Ascending aorta (tissue), 2 donors: ENCODE measurements at regions not wholly inside any gene's neighbourhood (a gene's known extent, or its start where the extent isn't known, plus 50 kb on each side); places are given as distances from the start of the nearest gene placed in this dataset.

Experiments used
- DNase-seq, 2 donors: peaks; one replicate each; pipeline ENCODE4 v3.0.0-alpha.2; 2019; ENCODE audit warnings: low spot score in 2 of 2
- H3K27ac ChIP-seq, 2 donors: fragments of 200-600 bp; sonication (generic); one replicate each; pipeline ENCODE4 v1.5.1; 2016 to 2017; ENCODE audit warnings: mild to moderate bottlenecking in 1 of 2
- H3K27me3 ChIP-seq: fragments of 200-600 bp; sonication (generic); one replicate; pipeline ENCODE4 v1.5.1; 2017
- H3K36me3 ChIP-seq, 2 donors: fragments of 200-600 bp; sonication (generic); one replicate each; pipeline ENCODE4 v1.5.1; 2016
- H3K4me1 ChIP-seq, 2 donors: fragments of 200-600 bp; sonication (generic); one replicate each; pipeline ENCODE4 v1.5.1; 2016 to 2017; ENCODE audit warnings: mild to moderate bottlenecking in 1 of 2
- H3K4me3 ChIP-seq, 2 donors: fragments of 200-600 bp; sonication (generic); one replicate each; pipeline ENCODE4 v1.5.1; 2016 to 2017; ENCODE audit warnings: mild to moderate bottlenecking in 1 of 2
- H3K9me3 ChIP-seq, 2 donors: fragments of 200-600 bp; sonication (generic); one replicate each; pipeline ENCODE4 v1.5.1; 2016
- CTCF ChIP-seq, 3 experiments: fragments of 200-600 bp in 2 of 3; fragments of 450-650 bp in 1 of 3; sonication (generic) in 2 of 3; IDR thresholded peaks; one replicate each; pipeline ENCODE4 v1.5.1; 2016 to 2019; ENCODE audit warnings: antibody characterized with exemption in 3 of 3, mild to moderate bottlenecking in 1 of 3, moderate library complexity in 1 of 3
- intact Hi-C: fragments of 100-400 bp; cut with DNase I; formaldehyde crosslinking; loops from one replicate; pipeline ENCODE4 v1.15.1; 2023

DNA sequence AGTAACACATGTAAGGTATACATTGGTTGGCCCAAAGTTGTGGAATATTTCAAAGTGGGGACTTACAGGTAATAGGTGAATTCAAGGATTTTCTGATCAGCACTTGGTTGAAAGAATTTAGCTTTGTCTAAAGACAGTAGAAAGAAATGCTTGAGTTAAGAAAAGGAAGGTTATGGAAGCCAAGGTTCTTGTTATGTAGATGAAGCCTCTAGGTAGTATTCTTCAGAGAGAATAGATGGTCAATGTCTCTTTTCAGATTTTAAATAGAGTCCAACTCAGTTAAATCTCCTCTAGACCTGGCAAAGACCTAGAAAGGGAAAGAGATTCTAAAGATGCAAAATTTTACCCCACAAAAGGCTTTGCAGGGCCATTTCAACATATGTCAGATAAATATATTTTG is 157.4 kb downstream of the ANKRD30B start:
- no peak for TF ChIP-seq CTCF (IDR thresholded peaks at IDR 0.05)
- H3K36me3 ChIP-seq = no peaks in the 10 kb centered on the region
- H3K27me3 ChIP-seq = no peaks in the 10 kb centered on the region
- H3K4me1 ChIP-seq = no peaks in the 10 kb centered on the region
- no peaks in the 10 kb centered on the region for H3K9me3 ChIP-seq
- no peak overlapping the region for H3K27ac ChIP-seq
- intact Hi-C loops = no loop called here
- no peak for DNase-seq
- H3K4me3 ChIP-seq = no peak overlapping the region

DNA sequence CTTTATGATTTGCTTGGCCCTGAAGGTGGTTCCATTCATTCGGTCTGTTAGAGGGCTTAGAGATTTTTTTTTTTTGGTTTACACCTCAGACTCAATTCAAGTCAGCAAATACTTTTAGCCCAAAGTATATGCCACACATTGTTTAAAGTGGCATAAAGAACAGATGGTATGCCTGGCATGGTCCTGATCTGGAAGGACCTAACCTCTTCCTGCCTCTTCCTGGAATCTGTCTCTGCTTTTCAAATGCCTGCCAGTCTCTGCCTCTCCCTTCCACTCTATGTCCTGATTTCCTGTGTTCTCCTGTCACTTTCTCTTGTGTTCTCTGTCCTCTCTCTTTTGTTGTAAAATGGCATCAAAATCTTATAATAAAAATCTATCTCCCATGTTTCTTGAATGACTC is 158.0 kb downstream of the ANKRD30B start:
- Histone ChIP-seq H3K9me3 (no peaks in the 10 kb centered on the region), H3K4me3 (no peak overlapping the region), H3K36me3 (no peaks in the 10 kb centered on the region), H3K27me3 (no peaks in the 10 kb centered on the region), H3K4me1 (no peaks in the 10 kb centered on the region), H3K27ac (no peak overlapping the region)
- TF ChIP-seq CTCF (IDR thresholded peaks at IDR 0.05) = no peak
- DNase-seq = no peak
- intact Hi-C loops = no loop called here

DNA sequence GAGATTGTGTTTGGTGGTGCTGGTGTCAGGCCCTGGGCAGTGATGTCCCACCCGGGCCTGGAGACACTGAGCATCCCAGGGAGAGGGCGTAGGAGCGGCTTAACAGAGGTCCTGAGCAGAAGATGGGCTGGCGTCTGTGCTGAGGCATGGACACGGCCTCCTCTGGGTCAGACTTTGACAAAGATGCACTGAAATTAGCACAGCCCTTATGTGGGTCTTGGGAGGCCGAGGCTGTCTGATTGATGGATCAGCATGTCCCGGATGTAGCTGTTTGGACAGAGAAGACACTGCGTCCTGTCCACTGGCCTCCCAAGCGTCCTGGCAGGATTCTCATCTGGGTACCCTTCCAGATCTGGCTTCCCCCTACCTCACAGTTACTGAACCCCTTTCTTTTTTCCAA is 159.4 kb downstream of the ANKRD30B start:
- no peak for DNase-seq
- Histone ChIP-seq H3K27ac (no peak overlapping the region), H3K36me3 (no peaks in the 10 kb centered on the region), H3K4me1 (no peaks in the 10 kb centered on the region), H3K4me3 (no peak overlapping the region), H3K27me3 (no peaks in the 10 kb centered on the region), H3K9me3 (no peaks in the 10 kb centered on the region)
- TF ChIP-seq CTCF (IDR thresholded peaks at IDR 0.05) = no peak
- intact Hi-C loops = no loop called here

DNA sequence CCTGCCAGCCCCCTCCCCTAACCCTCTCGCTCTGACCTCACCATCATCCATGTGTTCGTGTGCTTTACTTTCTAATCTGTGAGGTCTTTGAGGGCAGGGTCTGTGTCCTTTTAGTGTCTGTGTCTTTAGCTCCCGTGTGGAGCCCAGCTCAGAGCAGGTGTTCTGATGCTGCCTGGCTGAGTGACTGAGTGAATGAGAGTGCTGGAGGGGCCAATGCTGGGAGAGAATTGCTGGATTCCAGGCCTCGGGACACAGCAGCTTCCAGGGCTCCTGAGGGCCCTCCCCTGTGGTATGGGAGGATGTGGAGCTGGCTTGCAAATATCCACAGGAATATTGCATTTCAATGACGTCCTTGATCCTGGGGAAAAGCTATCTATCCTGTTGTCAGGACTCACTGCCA is 160.6 kb downstream of the ANKRD30B start:
- no peaks in the 10 kb centered on the region for H3K9me3 ChIP-seq
- no peak overlapping the region for H3K4me3 ChIP-seq
- H3K27me3 ChIP-seq = no peaks in the 10 kb centered on the region
- no peak overlapping the region for H3K27ac ChIP-seq
- no peaks in the 10 kb centered on the region for H3K4me1 ChIP-seq
- DNase-seq = no peak
- intact Hi-C loops = no loop called here
- no peaks in the 10 kb centered on the region for H3K36me3 ChIP-seq
- no peak for TF ChIP-seq CTCF (IDR thresholded peaks at IDR 0.05)

GRCh38 chr18:14912967-14913366 is 165.0 kb downstream of the ANKRD30B start:
- no peak for TF ChIP-seq CTCF (IDR thresholded peaks at IDR 0.05)
- H3K36me3 ChIP-seq = no peaks in the 10 kb centered on the region
- no peak overlapping the region for H3K4me3 ChIP-seq
- DNase-seq = no peak
- H3K4me1 ChIP-seq = no peaks in the 10 kb centered on the region
- no peaks in the 10 kb centered on the region for H3K27me3 ChIP-seq
- H3K9me3 ChIP-seq = no peaks in the 10 kb centered on the region
- H3K27ac ChIP-seq = no peak overlapping the region
- intact Hi-C loops = no loop called here

DNA sequence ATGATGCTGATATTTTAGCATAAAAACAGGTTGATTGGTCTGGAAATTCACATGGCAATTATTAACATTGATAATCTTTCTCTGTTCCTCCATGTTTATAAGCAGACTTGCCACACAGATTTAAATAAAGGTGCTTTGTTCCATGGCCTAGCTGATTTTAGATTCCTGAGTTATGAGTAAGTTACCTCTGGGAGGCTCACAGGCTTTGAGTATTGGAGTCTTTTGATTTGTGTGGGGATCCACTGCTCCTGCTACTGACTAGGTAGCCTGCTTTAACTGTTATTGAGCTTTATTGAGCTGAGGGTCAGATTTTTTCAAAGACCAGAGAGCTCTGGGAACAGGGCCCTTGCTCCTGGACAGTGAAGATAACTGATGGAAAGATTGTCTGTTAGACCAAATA is 166.1 kb downstream of the ANKRD30B start:
- Histone ChIP-seq H3K4me3 (no peak overlapping the region), H3K4me1 (no peaks in the 10 kb centered on the region), H3K36me3 (no peaks in the 10 kb centered on the region), H3K9me3 (no peaks in the 10 kb centered on the region), H3K27me3 (no peaks in the 10 kb centered on the region), H3K27ac (no peak overlapping the region)
- intact Hi-C loops = no loop called here
- no peak for TF ChIP-seq CTCF (IDR thresholded peaks at IDR 0.05)
- DNase-seq = no peak
